ENCODE measurements at regions not wholly inside any gene's neighbourhood (a gene's known extent, or its start where the extent isn't known, plus 50 kb on each side); places are given as distances from the start of the nearest gene placed in this dataset.

DNA sequence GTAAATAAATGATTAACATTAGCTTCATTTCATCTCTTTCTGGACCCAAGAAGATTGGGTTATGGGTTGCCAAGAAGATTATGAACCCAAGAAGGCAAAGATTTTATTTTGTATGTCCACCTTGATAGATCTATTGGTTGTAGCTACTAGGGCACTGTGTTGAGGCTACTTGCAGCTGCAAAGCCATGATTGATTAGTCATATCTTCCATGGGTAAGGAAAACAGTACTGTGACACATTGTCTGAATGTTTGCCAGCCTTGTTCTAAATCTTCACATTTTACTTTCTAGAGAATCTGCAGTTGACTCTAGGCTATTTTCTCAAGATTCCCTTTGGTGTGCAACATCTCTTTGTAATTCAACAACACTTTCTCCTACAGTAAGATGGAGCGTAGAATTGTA lies 229.2 kb upstream of the KCNH8 start:
- Mint-ChIP-seq H3K27me3 (ENCODE audit: insufficient read depth, unreplicated experiment) (no peaks in the 10 kb centered on the region), H3K27ac (ENCODE audit: low read depth, unreplicated experiment) (no peak overlapping the region), H3K36me3 (ENCODE audit: insufficient read depth, unreplicated experiment) (no peaks in the 10 kb centered on the region), H3K9me3 (ENCODE audit: unreplicated experiment) (no peaks in the 10 kb centered on the region), H3K4me3 (ENCODE audit: unreplicated experiment) (no peak overlapping the region), H3K4me1 (ENCODE audit: insufficient read depth, unreplicated experiment) (no peaks in the 10 kb centered on the region)
- CTCF ChIA-PET: interaction anchor here (0.6 kb wide), 1 partner anchor 161 kb away, joined by 3 read pairs; no protein-coding TSS in a partner anchor
- POLR2A ChIA-PET: no interaction called here
- intact Hi-C loops (cut with micrococcal nuclease): no loop called here
- no peak for DNase-seq (ENCODE audit: unreplicated experiment)
- no TSS peak for BruUV-seq (replicated peaks)
- TF ChIP-seq, protein P1, sequence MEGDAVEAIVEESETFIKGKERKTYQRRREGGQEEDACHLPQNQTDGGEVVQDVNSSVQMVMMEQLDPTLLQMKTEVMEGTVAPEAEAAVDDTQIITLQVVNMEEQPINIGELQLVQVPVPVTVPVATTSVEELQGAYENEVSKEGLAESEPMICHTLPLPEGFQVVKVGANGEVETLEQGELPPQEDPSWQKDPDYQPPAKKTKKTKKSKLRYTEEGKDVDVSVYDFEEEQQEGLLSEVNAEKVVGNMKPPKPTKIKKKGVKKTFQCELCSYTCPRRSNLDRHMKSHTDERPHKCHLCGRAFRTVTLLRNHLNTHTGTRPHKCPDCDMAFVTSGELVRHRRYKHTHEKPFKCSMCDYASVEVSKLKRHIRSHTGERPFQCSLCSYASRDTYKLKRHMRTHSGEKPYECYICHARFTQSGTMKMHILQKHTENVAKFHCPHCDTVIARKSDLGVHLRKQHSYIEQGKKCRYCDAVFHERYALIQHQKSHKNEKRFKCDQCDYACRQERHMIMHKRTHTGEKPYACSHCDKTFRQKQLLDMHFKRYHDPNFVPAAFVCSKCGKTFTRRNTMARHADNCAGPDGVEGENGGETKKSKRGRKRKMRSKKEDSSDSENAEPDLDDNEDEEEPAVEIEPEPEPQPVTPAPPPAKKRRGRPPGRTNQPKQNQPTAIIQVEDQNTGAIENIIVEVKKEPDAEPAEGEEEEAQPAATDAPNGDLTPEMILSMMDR (IDR thresholded peaks at IDR 0.05; ENCODE audit: unreplicated experiment): no peak

DNA sequence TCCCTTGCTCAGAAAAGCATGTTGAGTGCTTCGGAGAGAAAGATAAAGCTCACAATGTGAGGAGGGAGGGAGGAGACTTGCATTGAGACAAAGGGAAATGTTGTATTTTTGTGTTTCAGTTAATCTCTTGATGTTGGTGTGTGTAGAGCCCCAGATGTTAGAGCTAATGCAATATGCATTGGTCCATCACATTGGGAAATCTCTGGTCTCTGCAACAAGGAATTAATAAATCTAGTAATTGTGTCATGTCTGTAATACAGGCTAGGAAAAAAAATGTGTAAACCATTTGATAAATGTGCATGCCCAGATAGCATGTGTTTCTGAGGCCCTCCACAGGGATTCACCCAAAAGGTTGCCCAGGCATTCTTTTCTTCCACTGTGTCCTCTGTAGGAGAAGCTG lies 230.4 kb upstream of the KCNH8 start:
- intact Hi-C loops (cut with micrococcal nuclease): no loop called here
- BruUV-seq (replicated peaks): no TSS peak
- CTCF ChIA-PET: no interaction called here
- H3K36me3 Mint-ChIP-seq (ENCODE audit: insufficient read depth, unreplicated experiment): no peaks in the 10 kb centered on the region
- POLR2A ChIA-PET: interaction anchor here (0.6 kb wide), 2 partner anchors 49 to 59 kb away, joined by 3 read pairs; no protein-coding TSS in a partner anchor
- H3K4me3 Mint-ChIP-seq (ENCODE audit: unreplicated experiment): no peak overlapping the region
- TF ChIP-seq, protein P1 (IDR thresholded peaks at IDR 0.05; ENCODE audit: unreplicated experiment): no peak
- no peaks in the 10 kb centered on the region for H3K27me3 Mint-ChIP-seq (ENCODE audit: insufficient read depth, unreplicated experiment)
- no peaks in the 10 kb centered on the region for H3K4me1 Mint-ChIP-seq (ENCODE audit: insufficient read depth, unreplicated experiment)
- DNase-seq (ENCODE audit: unreplicated experiment): no peak
- H3K27ac Mint-ChIP-seq (ENCODE audit: low read depth, unreplicated experiment): no peak overlapping the region
- no peaks in the 10 kb centered on the region for H3K9me3 Mint-ChIP-seq (ENCODE audit: unreplicated experiment)

DNA sequence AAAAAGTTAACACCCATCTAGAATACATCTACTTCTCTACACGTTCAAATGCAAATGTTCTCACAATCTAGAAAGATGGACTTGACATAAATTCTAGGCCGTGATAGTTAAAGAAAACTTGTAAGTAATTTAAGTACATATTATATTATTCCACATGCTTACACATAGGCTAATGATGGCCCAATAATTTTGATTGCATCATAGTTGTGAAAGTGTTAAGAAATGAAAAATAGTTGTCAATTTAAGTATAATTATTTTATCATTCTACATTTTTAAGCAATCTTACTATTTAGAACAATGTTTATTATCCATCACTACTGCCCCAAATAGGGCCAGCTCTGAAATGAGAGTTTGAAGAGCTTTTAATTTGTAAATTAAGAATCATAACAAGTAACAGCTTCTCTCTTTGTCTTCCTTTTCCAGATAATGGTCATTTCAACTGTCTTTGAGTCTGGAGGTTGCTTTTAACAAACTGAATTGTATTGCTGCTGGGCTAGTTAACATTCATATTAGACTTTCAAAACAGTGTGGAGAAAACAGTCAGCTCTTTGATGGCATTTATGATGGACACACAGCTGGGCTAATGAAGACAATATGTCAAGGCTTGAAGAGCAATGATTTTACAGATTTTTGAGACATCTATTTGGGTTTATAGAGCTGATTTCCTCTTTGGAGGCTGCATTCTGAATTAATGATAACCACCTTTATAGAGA lies 246.1 kb upstream of the KCNH8 start:
- BruUV-seq (replicated peaks): no TSS peak
- TF ChIP-seq, protein P1 (IDR thresholded peaks at IDR 0.05; ENCODE audit: unreplicated experiment): no peak
- ChIA-PET POLR2A (no interaction called here), CTCF (interaction anchor here (0.6 kb wide), 1 partner anchor 187 kb away, joined by 3 read pairs; no protein-coding TSS in a partner anchor)
- intact Hi-C loops (cut with micrococcal nuclease): no loop called here
- Mint-ChIP-seq H3K27me3 (ENCODE audit: insufficient read depth, unreplicated experiment) (no peaks in the 10 kb centered on the region), H3K4me3 (ENCODE audit: unreplicated experiment) (no peak overlapping the region), H3K4me1 (ENCODE audit: insufficient read depth, unreplicated experiment) (no peaks in the 10 kb centered on the region), H3K36me3 (ENCODE audit: insufficient read depth, unreplicated experiment) (no peaks in the 10 kb centered on the region), H3K9me3 (ENCODE audit: unreplicated experiment) (no peaks in the 10 kb centered on the region), H3K27ac (ENCODE audit: low read depth, unreplicated experiment) (no peak overlapping the region)
- DNase-seq (ENCODE audit: unreplicated experiment): no peak

DNA sequence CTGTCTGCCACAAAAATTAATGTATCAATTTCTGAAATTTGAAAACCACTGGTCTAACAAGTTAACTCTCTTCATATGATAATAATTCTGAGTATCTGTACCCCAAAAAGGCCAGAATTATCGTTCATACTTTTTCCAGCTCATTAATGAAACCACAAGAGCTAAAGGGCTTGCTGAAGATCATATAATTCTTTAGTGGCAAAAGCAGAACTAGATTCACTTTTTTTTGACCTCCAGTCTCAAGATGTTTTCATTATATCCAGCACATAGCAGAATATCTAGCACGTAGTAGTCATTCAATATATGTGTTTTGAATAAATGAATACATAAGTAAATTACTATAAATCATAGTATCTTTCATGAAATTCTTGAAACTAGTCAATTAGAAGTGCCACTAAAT lies 246.7 kb upstream of the KCNH8 start:
- Mint-ChIP-seq H3K9me3 (ENCODE audit: unreplicated experiment) (no peaks in the 10 kb centered on the region), H3K27ac (ENCODE audit: low read depth, unreplicated experiment) (no peak overlapping the region), H3K4me3 (ENCODE audit: unreplicated experiment) (no peak overlapping the region), H3K36me3 (ENCODE audit: insufficient read depth, unreplicated experiment) (no peaks in the 10 kb centered on the region), H3K27me3 (ENCODE audit: insufficient read depth, unreplicated experiment) (no peaks in the 10 kb centered on the region), H3K4me1 (ENCODE audit: insufficient read depth, unreplicated experiment) (no peaks in the 10 kb centered on the region)
- ChIA-PET POLR2A (no interaction called here), CTCF (no interaction called here)
- DNase-seq (ENCODE audit: unreplicated experiment): no peak
- TF ChIP-seq, protein P1 (IDR thresholded peaks at IDR 0.05; ENCODE audit: unreplicated experiment): no peak
- no TSS peak for BruUV-seq (replicated peaks)
- intact Hi-C loops (cut with micrococcal nuclease): no loop called here
